GM12878 (cell line): ENCODE measurements at regions not wholly inside any gene's neighbourhood (a gene's known extent, or its start where the extent isn't known, plus 50 kb on each side); places are given as distances from the start of the nearest gene placed in this dataset.

ENCODE experiments used
- ATAC-seq: fragments of 200-7000 bp; cut with Tn5 transposase; 3 replicates; pipeline ENCODE4 v1.9.1; 2020; ENCODE audit warnings: mild to moderate bottlenecking, moderate library complexity
- BruUV-seq: library from RNA; stranded (reverse); fragments of 400-500 nt; replicated peaks from 2 replicates; lab custom pipeline; 2021; lab: Mats Ljungman, UMichigan
- CTCF ChIA-PET: fragments of 300-600 bp; sonication (Branson Sonifier 250); formaldehyde crosslinking; extraction: SDS; loops from one replicate; lab custom pipeline; 2021; ENCODE audit warnings: inconsistent platforms; lab: Yijun Ruan, JAX
- POLR2A ChIA-PET: fragments of 350-600 bp; formaldehyde crosslinking; extraction: SDS; loops from one replicate; lab custom pipeline; 2021; ENCODE audit warnings: inconsistent platforms; lab: Charles Lee
- RAD21 ChIA-PET: fragments of 300-600 bp; sonication (Branson Sonifier 250); formaldehyde crosslinking; loops from one replicate; lab custom pipeline; 2023; ENCODE audit warnings: antibody characterized with exemption; ENCODE audit not compliant: unreplicated experiment; lab: Charles Lee
- SMC1A ChIA-PET: fragments of 300-600 bp; sonication (Branson Sonifier 250); formaldehyde crosslinking; loops from one replicate; lab custom pipeline; 2023; ENCODE audit not compliant: unreplicated experiment, uncharacterized antibody; lab: Charles Lee
- DNase-seq: peaks from one replicate; pipeline ENCODE4 v3.0.0-alpha.2; 2011; ENCODE audit warnings: low read depth, low spot score
- FAIRE-seq: peaks from 3 replicates; lab custom pipeline; 2011; peaks lifted over from hg19 to GRCh38; lab: Jason Lieb, UNC
- H2AFZ ChIP-seq: 2 replicates; pipeline ENCODE4 v1.6.0; 2011; ENCODE audit warnings: low read depth, low read length, control low read depth; ENCODE audit not compliant: control insufficient read depth
- H3K27ac ChIP-seq: 2 replicates; pipeline ENCODE4 v1.5.1; 2011; ENCODE audit warnings: control low read depth; ENCODE audit not compliant: control insufficient read depth, insufficient read depth
- H3K27me3 ChIP-seq, 2 experiments: replicated peaks in 1 of 2; 2 replicates each; pipeline versions ENCODE4 v1.6.0 to v1.6.1; 2011; ENCODE audit warnings: low read length in 1 of 2; ENCODE audit not compliant: control insufficient read depth in 2 of 2, insufficient read depth in 2 of 2
- H3K36me3 ChIP-seq, 2 experiments: 2 replicates each; pipeline ENCODE4 v1.5.1; 2011; ENCODE audit warnings: low read length in 1 of 2; ENCODE audit not compliant: control insufficient read depth in 2 of 2, insufficient read depth in 2 of 2
- H3K4me1 ChIP-seq: 2 replicates; pipeline ENCODE4 v1.6.1; 2011; ENCODE audit warnings: mild to moderate bottlenecking, low read length, moderate library complexity, mixed read lengths; ENCODE audit not compliant: control insufficient read depth, insufficient read depth
- H3K4me2 ChIP-seq: 2 replicates; pipeline ENCODE4 v1.6.0; 2011; ENCODE audit warnings: control low read depth; ENCODE audit not compliant: control insufficient read depth, insufficient read depth
- H3K4me3 ChIP-seq: fragments of 200-600 bp; sonication (generic); 2 replicates; pipeline ENCODE4 v1.5.1; 2016
- H3K79me2 ChIP-seq: 2 replicates; pipeline ENCODE4 v1.6.0; 2011; ENCODE audit warnings: low read length; ENCODE audit not compliant: control insufficient read depth, insufficient read depth
- H3K9ac ChIP-seq: 2 replicates; pipeline ENCODE4 v1.8.0; 2011; ENCODE audit warnings: low read length, control low read depth, mixed read lengths; ENCODE audit not compliant: control insufficient read depth, insufficient read depth
- H3K9me3 ChIP-seq: replicated peaks from 3 replicates; pipeline ENCODE4 v1.5.1; 2011; ENCODE audit warnings: mild to moderate bottlenecking, low read length; ENCODE audit not compliant: control insufficient read depth, insufficient read depth
- H4K20me1 ChIP-seq: 2 replicates; pipeline ENCODE4 v1.6.0; 2011; ENCODE audit not compliant: control insufficient read depth, insufficient read depth
- BMI1 ChIP-seq: fragments of 450-650 bp; IDR thresholded peaks from 2 replicates; pipeline ENCODE4 v1.6.1; 2016; ENCODE audit warnings: mild to moderate bottlenecking, moderate library complexity, borderline replicate concordance
- CTCF ChIP-seq, 3 experiments: IDR thresholded peaks in 2 of 3; conservative IDR thresholded peaks in 1 of 3; 2 replicates each; pipeline ENCODE4 v1.5.1; 2011; ENCODE audit warnings: low read depth in 3 of 3, low read length in 3 of 3, mild to moderate bottlenecking in 3 of 3, control low read depth in 2 of 3, moderate library complexity in 2 of 3, inconsistent platforms in 1 of 3, mixed read lengths in 1 of 3; ENCODE audit not compliant: control insufficient read depth in 2 of 3, insufficient read depth in 1 of 3; ENCODE audit errors: extremely low read depth in 1 of 3
- GABPA ChIP-seq: IDR thresholded peaks from 2 replicates; pipeline ENCODE4 v1.6.1; 2014; ENCODE audit warnings: antibody characterized with exemption, low read depth, mild to moderate bottlenecking, inconsistent platforms
- IKZF1 ChIP-seq: fragments of 450-650 bp; conservative IDR thresholded peaks from 2 replicates; pipeline ENCODE4 v1.6.1; 2017; ENCODE audit warnings: antibody characterized with exemption, mild to moderate bottlenecking
- MEF2A ChIP-seq: IDR thresholded peaks from 2 replicates; pipeline ENCODE4 v1.6.1; 2011; ENCODE audit warnings: low read depth, mild to moderate bottlenecking, low read length, moderate library complexity; ENCODE audit not compliant: insufficient read depth
- MYC ChIP-seq: IDR thresholded peaks from 2 replicates; pipeline ENCODE4 v1.6.1; 2011; ENCODE audit warnings: mild to moderate bottlenecking, low read length, moderate library complexity, inconsistent platforms; ENCODE audit not compliant: insufficient read depth, insufficient replicate concordance, insufficient read length, severe bottlenecking
- NFYA ChIP-seq: IDR thresholded peaks from 2 replicates; pipeline ENCODE4 v1.6.1; 2011; ENCODE audit warnings: low read depth, mild to moderate bottlenecking, low read length, improper control_type of control experiment, borderline replicate concordance
- POLR2AphosphoS5 ChIP-seq: IDR thresholded peaks from 2 replicates; pipeline ENCODE4 v1.6.1; 2011; ENCODE audit warnings: mild to moderate bottlenecking, low read length, inconsistent platforms
- SP1 ChIP-seq: IDR thresholded peaks from one replicate; pipeline ENCODE4 v1.6.1; 2011; ENCODE audit warnings: low read depth, low read length
- ZZZ3 ChIP-seq: IDR thresholded peaks from 2 replicates; pipeline ENCODE4 v1.6.1; 2011; ENCODE audit warnings: low read depth; ENCODE audit not compliant: control insufficient read depth, insufficient read length
- WGBS: methylation state at CpG from one replicate; pipeline ENCODE4 v1.1.6; 2016; ENCODE audit warnings: low lambda C conversion rate; ENCODE audit not compliant: insufficient replicate concordance, insufficient coverage; ENCODE audit errors: missing lambda C conversion rate; 5-methylcytosine and 5-hydroxymethylcytosine counted together
- in situ Hi-C: fragments of 300-500 bp; cut with MboI; formaldehyde crosslinking; loops from 9 replicates; pipeline ENCODE4 v1.14.3; 2018; ENCODE audit warnings: mixed read lengths
- intact Hi-C: fragments of 100-400 bp; cut with micrococcal nuclease; formaldehyde crosslinking; loops from one replicate; pipeline ENCODE4 v1.14.2; 2022; ENCODE audit not compliant: unreplicated experiment

- in situ Hi-C loops = no loop called here
- no peak for FAIRE-seq
- intact Hi-C loops = no loop called here
These were observed 732.3 kb upstream of the MIR17HG start for GRCh38 chr13:90615236-90615635.

More at GRCh38 chr13:90615236-90615635, 732.3 kb upstream of the MIR17HG start:
- DNase-seq = no peak
- H3K27ac ChIP-seq = no peak overlapping the region
- ATAC-seq = no peak
- SMC1A ChIA-PET = no interaction called here
- no peak overlapping the region for H3K4me2 ChIP-seq
- WGBS = 21% methylated on average over 6 of the region's 6 CpGs
- no peaks in the 10 kb centered on the region for H4K20me1 ChIP-seq
- POLR2A ChIA-PET = no interaction called here
- CTCF ChIA-PET = no interaction called here
- H2AFZ ChIP-seq = no peak overlapping the region
- BruUV-seq = no TSS peak
- no peaks in the 10 kb centered on the region for H3K36me3 ChIP-seq
- H3K9me3 ChIP-seq = no peaks in the 10 kb centered on the region
- H3K27me3 ChIP-seq = no peaks in the 10 kb centered on the region
- H3K4me1 ChIP-seq = no peaks in the 10 kb centered on the region
- TF ChIP-seq IKZF1 = no peak
- TF ChIP-seq CTCF (IDR thresholded peaks at IDR 0.05 in 2 of 3, conservative IDR thresholded peaks at IDR 0.05 in 1 of 3; ENCODE audit: control insufficient read depth in 2 of 3, extremely low read depth in 1 of 3, insufficient read depth in 1 of 3, low read depth in 3 of 3, low read length in 3 of 3) = no peak
- no peak for TF ChIP-seq NFYA
- TF ChIP-seq MYC = no peak
- no peak for TF ChIP-seq POLR2AphosphoS5
- no peak for TF ChIP-seq MEF2A
- no peak for TF ChIP-seq ZZZ3
- TF ChIP-seq BMI1 = no peak
- no peak for TF ChIP-seq SP1
- TF ChIP-seq GABPA = no peak
- TF ChIP-seq, all 136 proteins: peak for 0
- no peak overlapping the region for H3K4me3 ChIP-seq
- H3K9ac ChIP-seq = no peak overlapping the region
- no peaks in the 10 kb centered on the region for H3K79me2 ChIP-seq
- RAD21 ChIA-PET = no interaction called here
